ENCODE measurements at regions not wholly inside any gene's neighbourhood (a gene's known extent, or its start where the extent isn't known, plus 50 kb on each side); places are given as distances from the start of the nearest gene placed in this dataset.

GRCh38 chr15:70243686-70244540 is 146.2 kb upstream of the TLE3 start:
- TF ChIP-seq CTCF (IDR thresholded peaks at IDR 0.05; ENCODE audit: low read depth, low read length) = no peak
- TF ChIP-seq POLR2A (IDR thresholded peaks at IDR 0.05; ENCODE audit: extremely low read depth, insufficient read length) = no peak
- TF ChIP-seq MAX (IDR thresholded peaks at IDR 0.05; ENCODE audit: low read depth, low read length) = no peak
- no peak for TF ChIP-seq MYC (IDR thresholded peaks at IDR 0.05; ENCODE audit: low read depth, low read length)
